ENCODE measurements at regions not wholly inside any gene's neighbourhood (a gene's known extent, or its start where the extent isn't known, plus 50 kb on each side); places are given as distances from the start of the nearest gene placed in this dataset.

DNA sequence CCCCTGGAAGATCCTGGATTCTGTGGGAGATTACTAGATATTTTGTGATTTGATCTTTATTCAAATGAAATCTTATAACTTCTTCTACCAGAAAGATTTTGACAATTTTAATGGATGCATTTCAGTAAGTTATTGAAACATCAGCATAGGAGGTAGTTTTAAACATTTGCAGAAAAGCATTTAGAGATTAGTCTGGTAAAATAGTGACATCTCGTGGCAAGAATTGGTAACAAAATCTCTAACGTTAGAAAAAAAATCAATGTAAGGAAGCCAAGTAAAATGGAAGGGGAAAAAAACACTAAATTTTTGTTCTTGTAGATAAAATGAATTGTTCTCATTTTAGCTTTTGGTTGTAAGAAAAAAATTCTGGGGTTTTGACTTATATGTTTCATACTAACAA lies 73.3 kb downstream of the TASL start:
- DNase-seq, result peak; percentile 5

DNA sequence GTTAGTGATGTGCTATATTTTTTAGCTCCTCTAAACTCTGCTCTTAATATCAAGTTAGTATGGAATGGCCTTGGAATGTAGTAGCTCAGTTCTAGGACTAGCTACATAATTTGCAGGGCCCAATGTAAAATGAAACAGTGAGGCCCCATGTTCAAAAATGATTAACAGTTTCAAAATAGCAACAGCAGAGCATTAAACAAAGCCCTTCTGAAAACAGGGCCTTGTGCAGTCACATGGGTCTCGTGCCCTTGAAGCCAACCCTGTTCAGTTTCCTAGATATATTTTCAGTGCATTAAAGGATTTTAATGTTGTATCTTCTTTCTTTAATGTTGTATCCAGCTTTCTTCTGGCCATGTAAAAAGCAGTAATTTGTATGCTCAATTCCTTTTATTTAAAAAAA lies 82.1 kb downstream of the TASL start:
- DNase-seq, result no peak

DNA sequence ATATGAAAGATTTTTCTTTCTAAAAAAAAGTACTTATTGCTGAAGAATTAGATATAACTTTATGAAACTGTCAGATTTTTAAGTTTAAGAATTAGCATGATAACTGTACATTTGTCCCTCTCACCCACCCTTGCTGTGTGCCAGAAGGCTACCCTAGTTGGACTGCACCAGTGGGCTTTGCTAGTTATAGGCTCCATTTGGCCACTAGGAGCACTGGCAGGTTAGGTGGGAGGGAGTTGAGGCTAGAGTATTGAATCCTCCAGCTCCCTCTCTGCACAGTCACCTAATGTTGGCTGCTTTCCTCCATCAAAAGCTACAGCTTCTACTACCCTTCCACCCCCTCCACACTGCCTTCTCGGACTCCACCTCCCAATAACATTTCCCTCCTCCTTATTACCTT lies 84.2 kb downstream of the TASL start:
- no peak for DNase-seq

DNA sequence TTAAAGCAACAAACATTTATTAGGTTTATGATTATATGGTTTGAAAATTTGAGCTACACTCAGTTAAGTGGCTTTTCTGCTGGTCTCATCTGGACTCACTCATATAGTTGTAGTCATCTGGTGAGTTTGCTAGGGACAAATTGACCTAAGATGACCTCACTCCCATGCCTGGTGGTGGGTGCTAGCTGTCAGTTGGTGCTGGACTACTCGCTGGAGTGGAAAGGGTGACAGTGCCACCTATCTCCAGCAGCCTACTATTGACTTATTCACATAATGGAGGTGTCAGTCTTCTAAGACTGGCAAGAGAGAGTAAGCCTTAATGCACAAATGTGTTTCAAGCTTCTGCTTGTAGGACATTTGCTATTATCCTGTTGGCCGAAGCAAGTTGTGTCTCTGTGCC lies 88.2 kb downstream of the TASL start:
- no peak for DNase-seq

DNA sequence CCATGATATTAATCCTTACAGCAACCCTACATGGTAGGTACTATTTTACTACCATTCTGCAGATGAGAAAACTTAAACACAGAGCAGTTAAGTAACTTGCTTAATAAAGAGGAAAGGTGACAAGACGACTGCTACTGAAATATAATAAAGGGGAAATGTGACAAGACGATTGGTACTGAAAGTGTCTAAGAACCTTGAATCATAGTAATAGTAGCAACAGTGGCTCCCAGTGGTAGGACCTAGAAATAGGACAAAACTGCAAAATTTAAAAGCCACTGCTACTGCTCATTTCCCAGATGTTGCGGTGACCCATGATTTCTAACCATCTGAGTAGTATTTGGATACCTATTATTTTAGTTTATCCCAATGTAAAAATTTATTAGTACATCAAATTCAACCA lies 89.5 kb downstream of the TASL start:
- DNase-seq, result no peak

DNA sequence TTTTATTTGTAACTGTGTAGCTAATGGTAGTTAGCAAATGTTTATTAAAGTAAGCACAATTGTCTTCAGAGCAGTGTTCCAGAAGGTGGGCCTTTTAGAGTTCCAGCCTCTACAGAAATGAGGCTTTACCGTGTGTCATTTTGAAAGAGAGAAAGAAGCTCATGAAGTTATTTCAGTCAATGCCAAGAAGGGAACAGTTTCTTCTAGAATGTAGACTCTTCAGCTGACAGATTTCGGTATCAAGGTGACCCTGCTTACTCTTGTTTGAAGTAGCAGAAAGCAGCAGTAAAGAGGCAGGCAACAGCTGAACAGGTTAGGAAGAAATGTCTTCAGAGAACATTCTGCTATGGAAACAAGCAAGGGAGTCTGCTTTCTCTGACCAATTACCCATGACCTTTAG lies 93.6 kb downstream of the TASL start:
- DNase-seq, result no peak

DNA sequence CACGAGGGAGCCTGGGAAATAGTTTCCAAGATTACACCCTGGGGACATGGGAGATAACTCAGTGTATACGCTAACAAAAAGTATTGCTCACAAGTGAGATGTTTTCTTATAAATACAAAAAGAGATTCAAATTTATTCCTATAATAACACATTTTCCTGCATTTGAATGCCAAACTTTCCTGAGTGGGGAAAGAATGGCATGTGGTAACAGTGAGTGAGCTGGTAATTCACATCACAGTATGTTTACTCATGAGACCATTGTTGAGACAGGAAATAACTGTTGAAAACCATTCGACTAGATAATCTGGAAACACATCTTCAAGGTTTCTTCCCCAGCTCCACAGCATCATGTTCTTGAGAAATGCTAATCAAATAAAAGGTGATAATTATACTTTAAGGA lies 109.1 kb downstream of the TASL start:
- no peak for DNase-seq
